Heart right ventricle (tissue), 16 donors: ENCODE measurements at regions not wholly inside any gene's neighbourhood (a gene's known extent, or its start where the extent isn't known, plus 50 kb on each side); places are given as distances from the start of the nearest gene placed in this dataset.

Experiments used
- ATAC-seq, 8 donors: fragments of 200-7000 bp; cut with Tn5 transposase; one replicate each; pipeline ENCODE4 v1.9.1; 2020; ENCODE audit warnings: mild to moderate bottlenecking in 8 of 8, moderate library complexity in 8 of 8, moderate number of reproducible peaks in 1 of 8
- DNase-seq, 2 donors: peaks; one replicate each; pipeline ENCODE4 v3.0.0-alpha.2; 2020
- H3K27ac ChIP-seq, 10 donors: fragments of 200-600 bp; sonication (generic) in 2 of 10; one replicate each; pipeline versions ENCODE4 v1.5.0 to v1.8.0; 2020 to 2022; ENCODE audit warnings: mild to moderate bottlenecking in 3 of 10
- H3K27me3 ChIP-seq, 7 donors: fragments of 200-600 bp; one replicate each; pipeline ENCODE4 v1.8.0; 2021 to 2022; ENCODE audit warnings: mild to moderate bottlenecking in 2 of 7
- H3K36me3 ChIP-seq, 9 donors: fragments of 200-600 bp; sonication (generic) in 1 of 9; one replicate each; pipeline versions ENCODE4 v1.5.0 to v1.8.0; 2020 to 2022; ENCODE audit warnings: mild to moderate bottlenecking in 2 of 9
- H3K4me1 ChIP-seq, 9 donors: fragments of 200-600 bp; sonication (generic) in 1 of 9; one replicate each; pipeline versions ENCODE4 v1.5.0 to v1.8.0; 2020 to 2022; ENCODE audit warnings: mild to moderate bottlenecking in 4 of 9
- H3K4me3 ChIP-seq, 10 donors: fragments of 200-600 bp; sonication (generic) in 2 of 10; one replicate each; pipeline versions ENCODE4 v1.5.0 to v1.8.0; 2020 to 2022; ENCODE audit warnings: mild to moderate bottlenecking in 7 of 10, moderate library complexity in 2 of 10
- H3K9me3 ChIP-seq, 11 donors: fragments of 200-600 bp in 10 of 11; sonication (generic) in 2 of 11; one replicate each; pipeline versions ENCODE4 v1.5.0 to v1.8.0; 2013 to 2022; ENCODE audit warnings: mild to moderate bottlenecking in 2 of 11, control low read depth in 1 of 11, moderate library complexity in 1 of 11
- CTCF ChIP-seq, 9 donors: fragments of 200-600 bp; sonication (generic) in 2 of 9; IDR thresholded peaks; one replicate each; pipeline versions ENCODE4 v1.5.0 to v1.8.0; 2021 to 2022; ENCODE audit warnings: antibody characterized with exemption in 9 of 9, mild to moderate bottlenecking in 5 of 9, moderate library complexity in 1 of 9
- WGBS, 2 donors: extraction: QIAGEN DNeasy Blood & Tissue Kit; methylation state at CpG; one replicate each; pipeline ENCODE4 v1.1.7; 2013; ENCODE audit warnings: inconsistent platforms in 1 of 2; 5-methylcytosine and 5-hydroxymethylcytosine counted together
- intact Hi-C, 10 donors: fragments of 100-400 bp; cut with DNase I; formaldehyde crosslinking; loops; one replicate each; pipeline versions ENCODE4 v1.11.1 to v1.14.2; 2022
- donor health status: Arrhythmogenic right ventricular cardiomyopathy.
- donor health status: ischemic (EF 13 %, LVEDD 7.1; RV severe dilation, severe dysfunction).
- donor health status: healthy with polysubstance abuse.
- donor health status: DM: no; HTN: yes; CAD: no.
- donor health status: DM: no; HTN: no; CAD: no.
- donor health status: ischemic (EF 25% LVEDD 6.9; RV normal size, moderate dysfunction).
- donor health status: ischemic (EF 25% LVEDD 5.7; RV mildly dilated, moderate dysfunction).
- donor health status: healthy.
- donor health status: DM: yes; HTN: yes; CAD: no.
- donor health status: Ischemic cardiomyopathy.
- donor health status: ischemic (EF 35%, LVEDD 5.7; RV mildly dilated, moderate dysfunction).
- donor health status: nonischemic (EF 11% LVEDD 7.7; RV severe dilation, severe dysfunction).
- donor health status: DM: yes; HTN: yes; CAD: no.
- donor health status: PGD.
- donor health status: ischemic (EF 29% LVEDD 5.4; RV normal size, mild dysfunction).
- donor health status: nonischemic (EF 23%, LVEDD 6.1; RV moderate dilation, normal function).

GRCh38 chr12:126895951-126896913 lies 1370.7 kb upstream of the TMEM132C start:
- Histone ChIP-seq H3K9me3 (peaks cover 0 to 10% (median 0%) of the 10 kb centered on the region in 11 donors), H3K27ac (no peak overlapping the region), H3K4me3 (no peak overlapping the region), H3K27me3 (peaks cover 0 to 18% (median 0%) of the 10 kb centered on the region in 7 donors), H3K36me3 (no peaks in the 10 kb centered on the region), H3K4me1 (no peaks in the 10 kb centered on the region)
- intact Hi-C loops, result no loop called here
- TF ChIP-seq CTCF (IDR thresholded peaks at IDR 0.05), result no peak
- no peak for ATAC-seq
- 61 to 65% methylated on average over 4 of the region's 4 CpGs for WGBS, 2 donors
- no peak for DNase-seq

GRCh38 chr12:126897102-126897501 lies 1369.9 kb upstream of the TMEM132C start:
- Histone ChIP-seq H3K4me1 (no peaks in the 10 kb centered on the region), H3K27ac (no peak overlapping the region), H3K4me3 (no peak overlapping the region), H3K27me3 (peaks cover 0 to 19% (median 0%) of the 10 kb centered on the region in 7 donors), H3K9me3 (peaks cover 0 to 6% (median 0%) of the 10 kb centered on the region in 11 donors), H3K36me3 (no peaks in the 10 kb centered on the region)
- intact Hi-C loops, result no loop called here
- WGBS, 2 donors, result 33 to 35% methylated on average over 1 of the region's 1 CpG
- DNase-seq (no peak), ATAC-seq (no peak)
- TF ChIP-seq CTCF (IDR thresholded peaks at IDR 0.05), result no peak

GRCh38 chr12:126897778-126898177 lies 1369.2 kb upstream of the TMEM132C start:
- Histone ChIP-seq H3K36me3 (no peaks in the 10 kb centered on the region), H3K9me3 (peaks cover 0 to 6% (median 0%) of the 10 kb centered on the region in 11 donors), H3K27ac (no peak overlapping the region), H3K27me3 (peaks cover 0 to 19% (median 0%) of the 10 kb centered on the region in 7 donors), H3K4me1 (no peaks in the 10 kb centered on the region), H3K4me3 (no peak overlapping the region)
- TF ChIP-seq CTCF (IDR thresholded peaks at IDR 0.05), result no peak
- no peak for DNase-seq
- ATAC-seq, result no peak
- intact Hi-C loops, result no loop called here
- 76 to 86% methylated on average over 5 of the region's 5 CpGs for WGBS, 2 donors

- intact Hi-C loops, result no loop called here
- DNase-seq (no peak), ATAC-seq (no peak)
- no peak overlapping the region for H3K27ac ChIP-seq
- no peak for TF ChIP-seq CTCF (IDR thresholded peaks at IDR 0.05)
- peaks cover 0 to 6% (median 0%) of the 10 kb centered on the region in 11 donors for H3K9me3 ChIP-seq
- peaks cover 0 to 19% (median 0%) of the 10 kb centered on the region in 7 donors for H3K27me3 ChIP-seq
- H3K36me3 ChIP-seq, result no peaks in the 10 kb centered on the region
- H3K4me3 ChIP-seq, result no peak overlapping the region
- no peaks in the 10 kb centered on the region for H3K4me1 ChIP-seq
- WGBS, 2 donors, result 73% methylated on average over 4 of the region's 4 CpGs
These were observed 1368.4 kb upstream of the TMEM132C start for GRCh38 chr12:126898562-126898961.
